ENCODE measurements at regions not wholly inside any gene's neighbourhood (a gene's known extent, or its start where the extent isn't known, plus 50 kb on each side); places are given as distances from the start of the nearest gene placed in this dataset.

DNA sequence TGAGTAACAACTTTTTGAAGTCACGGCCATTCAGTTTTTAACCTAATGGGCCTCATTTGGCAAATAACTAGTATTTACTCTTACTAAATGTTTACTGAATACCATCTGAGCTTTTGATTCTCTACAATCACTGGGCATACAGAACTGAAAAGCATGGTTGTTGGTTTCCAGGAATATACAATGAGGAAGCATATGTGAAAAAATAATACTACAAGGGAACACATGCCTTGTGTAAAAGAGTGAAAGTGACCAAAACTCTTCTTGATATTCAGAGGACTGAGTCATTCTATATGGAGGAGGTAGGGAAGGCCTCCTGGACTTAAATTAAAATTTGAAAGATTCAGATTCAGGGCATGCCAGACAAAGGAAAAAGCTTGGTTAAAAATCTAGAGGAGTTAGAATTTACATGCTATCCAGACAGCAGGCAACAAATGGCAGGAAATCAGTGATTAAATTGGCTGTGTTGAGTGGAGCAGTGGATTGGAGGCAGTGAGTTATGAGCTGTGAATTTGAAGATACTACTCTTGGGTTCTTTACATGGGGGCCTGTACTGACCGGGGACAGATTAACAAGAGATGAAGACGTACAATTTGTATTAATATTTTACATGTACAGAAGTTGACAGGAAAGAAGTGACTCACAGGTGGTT is 53.6 kb upstream of the NRXN1 start:
- TF ChIP-seq, protein P1, sequence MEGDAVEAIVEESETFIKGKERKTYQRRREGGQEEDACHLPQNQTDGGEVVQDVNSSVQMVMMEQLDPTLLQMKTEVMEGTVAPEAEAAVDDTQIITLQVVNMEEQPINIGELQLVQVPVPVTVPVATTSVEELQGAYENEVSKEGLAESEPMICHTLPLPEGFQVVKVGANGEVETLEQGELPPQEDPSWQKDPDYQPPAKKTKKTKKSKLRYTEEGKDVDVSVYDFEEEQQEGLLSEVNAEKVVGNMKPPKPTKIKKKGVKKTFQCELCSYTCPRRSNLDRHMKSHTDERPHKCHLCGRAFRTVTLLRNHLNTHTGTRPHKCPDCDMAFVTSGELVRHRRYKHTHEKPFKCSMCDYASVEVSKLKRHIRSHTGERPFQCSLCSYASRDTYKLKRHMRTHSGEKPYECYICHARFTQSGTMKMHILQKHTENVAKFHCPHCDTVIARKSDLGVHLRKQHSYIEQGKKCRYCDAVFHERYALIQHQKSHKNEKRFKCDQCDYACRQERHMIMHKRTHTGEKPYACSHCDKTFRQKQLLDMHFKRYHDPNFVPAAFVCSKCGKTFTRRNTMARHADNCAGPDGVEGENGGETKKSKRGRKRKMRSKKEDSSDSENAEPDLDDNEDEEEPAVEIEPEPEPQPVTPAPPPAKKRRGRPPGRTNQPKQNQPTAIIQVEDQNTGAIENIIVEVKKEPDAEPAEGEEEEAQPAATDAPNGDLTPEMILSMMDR (IDR thresholded peaks at IDR 0.05): no peak
- TF ChIP-seq POLR2A (IDR thresholded peaks at IDR 0.05): no peak
